H1 (cell line): ENCODE measurements at regions not wholly inside any gene's neighbourhood (a gene's known extent, or its start where the extent isn't known, plus 50 kb on each side); places are given as distances from the start of the nearest gene placed in this dataset.

Source experiments
- CTCF ChIA-PET: fragments of 300-600 bp; sonication (Branson Sonifier 250); formaldehyde crosslinking; loops from one replicate; lab custom pipeline; 2021; ENCODE audit not compliant: partially characterized antibody; lab: Charles Lee
- POLR2A ChIA-PET: fragments of 300-600 bp; sonication (Branson Sonifier 250); formaldehyde crosslinking; loops from one replicate; lab custom pipeline; 2021; ENCODE audit warnings: inconsistent platforms; ENCODE audit not compliant: partially characterized antibody; lab: Charles Lee
- DNase-seq, 2 experiments: peaks; one replicate each; pipeline versions ENCODE4 v3.0.0 to v3.0.0-alpha.2; 2010 to 2022; ENCODE audit warnings: low spot score in 2 of 2, low read depth in 1 of 2, mixed read lengths in 1 of 2
- FAIRE-seq: peaks from 2 replicates; lab custom pipeline; 2011; peaks lifted over from hg19 to GRCh38; lab: Jason Lieb, UNC
- H2AFZ ChIP-seq: 2 replicates; pipeline ENCODE4 v1.8.1; 2012; ENCODE audit warnings: low read length, inconsistent platforms
- H2AK5ac ChIP-seq: 2 replicates; pipeline ENCODE4 v1.6.1; 2013; ENCODE audit warnings: low read depth, low read length
- H2BK120ac ChIP-seq: replicated peaks from 2 replicates; pipeline ENCODE3; 2013; ENCODE audit warnings: low read depth, low read length, inconsistent platforms
- H2BK12ac ChIP-seq: 2 replicates; pipeline ENCODE4 v1.6.1; 2013; ENCODE audit warnings: low read depth, low read length
- H2BK15ac ChIP-seq: 2 replicates; pipeline ENCODE4 v1.6.1; 2013; ENCODE audit warnings: low read length
- H2BK20ac ChIP-seq: 2 replicates; pipeline ENCODE4 v1.6.1; 2013; ENCODE audit warnings: low read length
- H2BK5ac ChIP-seq: 2 replicates; pipeline ENCODE4 v1.6.1; 2013; ENCODE audit warnings: low read depth, low read length
- H3K14ac ChIP-seq: 2 replicates; pipeline ENCODE4 v1.6.1; 2013; ENCODE audit warnings: inconsistent platforms; ENCODE audit not compliant: insufficient read length
- H3K18ac ChIP-seq: 2 replicates; pipeline ENCODE4 v1.6.1; 2013; ENCODE audit warnings: low read length; ENCODE audit errors: extremely low read depth
- H3K23ac ChIP-seq: 2 replicates; pipeline ENCODE4 v1.6.1; 2013; ENCODE audit warnings: inconsistent platforms; ENCODE audit not compliant: insufficient read length
- H3K23me2 ChIP-seq: 2 replicates; pipeline ENCODE4 v1.6.1; 2013; ENCODE audit warnings: low read depth, low read length
- H3K27ac ChIP-seq: 2 replicates; pipeline ENCODE4 v1.6.1; 2011; ENCODE audit warnings: low read depth, low read length, inconsistent platforms
- H3K27me3 ChIP-seq, 4 experiments: replicated peaks in 1 of 4; 1 replicate in 1 of 4; 2 replicates in 3 of 4; pipeline versions ENCODE4 v1.6.1 to v1.8.1; 2011 to 2013; ENCODE audit warnings: low read length in 3 of 4, mild to moderate bottlenecking in 3 of 4, inconsistent platforms in 2 of 4, mixed read lengths in 2 of 4, moderate library complexity in 1 of 4; ENCODE audit not compliant: control insufficient read depth in 3 of 4, insufficient read depth in 3 of 4; ENCODE audit errors: extremely low read depth in 1 of 4
- H3K36me3 ChIP-seq, 4 experiments: 2 replicates each; pipeline versions ENCODE4 v1.6.1 to v1.8.1; 2011 to 2013; ENCODE audit warnings: mild to moderate bottlenecking in 4 of 4, low read length in 3 of 4, moderate library complexity in 2 of 4, control low read depth in 1 of 4, inconsistent platforms in 1 of 4; ENCODE audit not compliant: insufficient read depth in 4 of 4, control insufficient read depth in 2 of 4
- H3K4ac ChIP-seq: replicated peaks from 2 replicates; pipeline ENCODE3; 2013; ENCODE audit warnings: low read length, low read depth, mixed read lengths, inconsistent platforms; ENCODE audit not compliant: insufficient read length
- H3K4me1 ChIP-seq, 4 experiments: replicated peaks in 1 of 4; 1 replicate in 1 of 4; 2 replicates in 3 of 4; pipeline versions ENCODE4 v1.6.1 to v1.8.1; 2011 to 2013; ENCODE audit warnings: low read length in 3 of 4, inconsistent platforms in 2 of 4, mixed read lengths in 1 of 4; ENCODE audit not compliant: insufficient read depth in 4 of 4, control insufficient read depth in 3 of 4
- H3K4me2 ChIP-seq, 2 experiments: 2 replicates each; pipeline versions ENCODE4 v1.6.1 to v1.8.1; 2011 to 2013; ENCODE audit warnings: low read depth in 2 of 2, low read length in 2 of 2, control low read depth in 1 of 2, inconsistent platforms in 1 of 2, mild to moderate bottlenecking in 1 of 2; ENCODE audit not compliant: insufficient read depth in 1 of 2
- H3K4me3 ChIP-seq, 4 experiments: fragments of 200-600, 300-600 bp in 1 of 4; sonication (generic), shearing (Covaris generic), sonication (Bioruptor Twin) in 1 of 4; 2 replicates each; pipeline versions ENCODE4 v1.5.1 to v1.8.1; 2011 to 2016; ENCODE audit warnings: low read length in 4 of 4, low read depth in 3 of 4, control low read depth in 2 of 4, inconsistent platforms in 2 of 4, mild to moderate bottlenecking in 2 of 4, mixed read lengths in 1 of 4, moderate library complexity in 1 of 4; ENCODE audit not compliant: insufficient read depth in 2 of 4; ENCODE audit errors: extremely low read depth in 1 of 4
- H3K56ac ChIP-seq: replicated peaks from 2 replicates; pipeline ENCODE3; 2013; ENCODE audit warnings: low read depth, mild to moderate bottlenecking, mixed read lengths, low read length, inconsistent platforms; ENCODE audit not compliant: insufficient read length
- H3K79me1 ChIP-seq: 2 replicates; pipeline ENCODE4 v1.6.1; 2013; ENCODE audit warnings: low read depth, low read length, control low read depth
- H3K79me2 ChIP-seq, 2 experiments: 2 replicates each; pipeline versions ENCODE4 v1.6.1 to v1.8.1; 2012 to 2013; ENCODE audit warnings: low read length in 2 of 2, mild to moderate bottlenecking in 2 of 2, inconsistent platforms in 1 of 2; ENCODE audit not compliant: insufficient read depth in 2 of 2, control insufficient read depth in 1 of 2
- H3K9ac ChIP-seq, 4 experiments: replicated peaks in 1 of 4; 1 replicate in 1 of 4; 2 replicates in 3 of 4; pipeline versions ENCODE4 v1.6.1 to v1.8.1; 2011 to 2013; ENCODE audit warnings: low read depth in 3 of 4, low read length in 3 of 4, control low read depth in 2 of 4, mild to moderate bottlenecking in 2 of 4, moderate library complexity in 2 of 4, inconsistent platforms in 1 of 4; ENCODE audit errors: extremely low read depth in 1 of 4
- H3K9me3 ChIP-seq, 2 experiments: 2 replicates each; pipeline versions ENCODE4 v1.6.1 to v1.8.1; 2012 to 2013; ENCODE audit warnings: mild to moderate bottlenecking in 2 of 2, moderate library complexity in 2 of 2, control low read depth in 1 of 2, inconsistent platforms in 1 of 2, low read depth in 1 of 2, low read length in 1 of 2, mixed read lengths in 1 of 2; ENCODE audit not compliant: insufficient read depth in 2 of 2
- H4K20me1 ChIP-seq, 2 experiments: replicated peaks in 1 of 2; 2 replicates each; pipeline versions ENCODE3 to v1.8.1; 2011 to 2013; ENCODE audit warnings: inconsistent platforms in 2 of 2, low read length in 2 of 2, mild to moderate bottlenecking in 1 of 2; ENCODE audit not compliant: insufficient read depth in 2 of 2, control insufficient read depth in 1 of 2
- H4K5ac ChIP-seq: 2 replicates; pipeline ENCODE4 v1.6.1; 2013; ENCODE audit warnings: low read length, low read depth, mixed read lengths, inconsistent platforms; ENCODE audit not compliant: insufficient read length
- H4K8ac ChIP-seq: 2 replicates; pipeline ENCODE4 v1.8.0; 2013; ENCODE audit warnings: mild to moderate bottlenecking, moderate library complexity, low read length, inconsistent platforms; ENCODE audit not compliant: insufficient read depth; ENCODE audit errors: extremely low read depth
- H4K91ac ChIP-seq: replicated peaks from 2 replicates; pipeline ENCODE3; 2013; ENCODE audit warnings: low read length, mixed read lengths, inconsistent platforms; ENCODE audit not compliant: insufficient read length
- JUND ChIP-seq: IDR thresholded peaks from 2 replicates; pipeline ENCODE4 v1.6.1; 2011; ENCODE audit warnings: mild to moderate bottlenecking, improper control_type of control experiment, low read length
- KDM1A ChIP-seq: fragments of 200-600, 300-600 bp; sonication (generic); IDR thresholded peaks from 2 replicates; pipeline ENCODE4 v1.7.1; 2016; ENCODE audit warnings: mild to moderate bottlenecking, low read length, borderline replicate concordance
- MAFK ChIP-seq: IDR thresholded peaks from 2 replicates; pipeline ENCODE4 v1.6.1; 2012; ENCODE audit warnings: low read depth, mild to moderate bottlenecking, improper control_type of control experiment, low read length
- RAD21 ChIP-seq, 2 experiments: IDR thresholded peaks in 1 of 2; conservative IDR thresholded peaks in 1 of 2; 2 replicates each; pipeline ENCODE4 v1.6.1; 2011; ENCODE audit warnings: low read depth in 2 of 2, low read length in 2 of 2, improper control_type of control experiment in 1 of 2, inconsistent platforms in 1 of 2, mild to moderate bottlenecking in 1 of 2, moderate library complexity in 1 of 2
- SP4 ChIP-seq: IDR thresholded peaks from 2 replicates; pipeline ENCODE4 v1.6.1; 2012; ENCODE audit warnings: low read length, inconsistent platforms
- SUZ12 ChIP-seq: fragments of 200-600 bp; sonication (generic); IDR thresholded peaks from 2 replicates; pipeline ENCODE4 v1.6.1; 2012; ENCODE audit warnings: mild to moderate bottlenecking, inconsistent platforms, low read length, moderate library complexity, mixed read lengths

DNA sequence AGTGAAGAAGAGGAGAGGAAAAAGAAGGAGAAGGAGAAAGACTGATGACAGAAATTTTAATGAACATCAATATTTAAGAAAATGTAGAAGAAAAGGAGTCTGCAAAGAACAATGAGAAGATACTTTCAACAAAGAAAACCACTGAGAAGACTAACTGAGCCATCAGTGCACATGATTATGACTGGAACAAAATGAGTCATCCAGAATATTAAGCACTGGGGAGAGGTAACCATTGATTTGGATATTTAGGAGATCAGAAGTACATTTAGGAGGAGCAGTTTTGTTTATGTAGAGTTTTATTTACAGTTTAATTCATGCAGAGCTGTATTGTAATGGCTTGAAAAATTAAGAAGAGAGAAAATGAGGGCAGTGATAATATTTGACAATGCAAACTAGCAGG, 159.1 kb downstream of the C12orf50 start:
- no peaks in the 10 kb centered on the region for H3K27me3 ChIP-seq
- H4K91ac ChIP-seq, result no peak overlapping the region
- H3K23me2 ChIP-seq, result no peaks in the 10 kb centered on the region
- no peak overlapping the region for H2BK120ac ChIP-seq
- no peak overlapping the region for H2AK5ac ChIP-seq
- no peaks in the 10 kb centered on the region for H3K9me3 ChIP-seq
- TF ChIP-seq SUZ12 (no peak), KDM1A (no peak), JUND (no peak), MAFK (no peak), RAD21 (IDR thresholded peaks at IDR 0.05 in 1 of 2, conservative IDR thresholded peaks at IDR 0.05 in 1 of 2; ENCODE audit: low read depth in 2 of 2, low read length in 2 of 2) (no peak), SP4 (no peak)
- TF ChIP-seq, all 59 proteins: peak for 0
- H3K18ac ChIP-seq, result no peak overlapping the region
- H2BK15ac ChIP-seq, result no peak overlapping the region
- H3K4me2 ChIP-seq, result no peak overlapping the region
- DNase-seq, result no peak
- FAIRE-seq, result no peak
- H4K20me1 ChIP-seq, result no peaks in the 10 kb centered on the region
- no peak overlapping the region for H4K5ac ChIP-seq
- H2BK20ac ChIP-seq, result no peak overlapping the region
- H3K79me2 ChIP-seq, result no peaks in the 10 kb centered on the region
- ChIA-PET CTCF (interaction anchor here (1.0 to 1.3 kb wide), 2 partner anchors 22 to 84 kb away, joined by 3 to 6 read pairs; no protein-coding TSS in a partner anchor), POLR2A (no interaction called here)
- H3K36me3 ChIP-seq, result no peaks in the 10 kb centered on the region
- no peaks in the 10 kb centered on the region for H3K79me1 ChIP-seq
- H3K23ac ChIP-seq, result no peak overlapping the region
- H3K4ac ChIP-seq, result no peak overlapping the region
- H2BK12ac ChIP-seq, result no peak overlapping the region
- H3K27ac ChIP-seq, result no peak overlapping the region
- no peak overlapping the region for H3K56ac ChIP-seq
- no peak overlapping the region for H2BK5ac ChIP-seq
- peaks cover 0 to 6% (median 1%) of the 10 kb centered on the region in 4 experiments; a peak in 1 of 7 replicates for H3K4me1 ChIP-seq
- no peak overlapping the region for H3K4me3 ChIP-seq
- no peak overlapping the region for H4K8ac ChIP-seq
- no peak overlapping the region for H2AFZ ChIP-seq
- H3K14ac ChIP-seq, result no peak overlapping the region
- no peak overlapping the region for H3K9ac ChIP-seq
